Smooth muscle cell (in vitro differentiated cells): ENCODE measurements at regions not wholly inside any gene's neighbourhood (a gene's known extent, or its start where the extent isn't known, plus 50 kb on each side); places are given as distances from the start of the nearest gene placed in this dataset.

Experiments used
- DNase-seq: peaks from one replicate; lab custom pipeline; 2025; ENCODE audit not compliant: unreplicated experiment; lab: John Stamatoyannopoulos, UW
- H2AFZ ChIP-seq: fragments of 200-600 bp; sonication (generic); 2 replicates; pipeline ENCODE4 v1.6.0; 2016; ENCODE audit warnings: antibody characterized with exemption, low read depth, mild to moderate bottlenecking
- H3F3A ChIP-seq: fragments of 200-600 bp; sonication (generic); 2 replicates; pipeline ENCODE4 v1.6.0; 2017; ENCODE audit warnings: antibody characterized with exemption, low read depth
- H3K27ac ChIP-seq: fragments of 200-600 bp; sonication (generic); 2 replicates; pipeline ENCODE4 v1.5.1; 2016; ENCODE audit warnings: low read depth, mild to moderate bottlenecking
- H3K27me3 ChIP-seq: fragments of 200-600 bp; sonication (generic); 2 replicates; pipeline ENCODE4 v1.6.1; 2016; ENCODE audit warnings: low read depth, mild to moderate bottlenecking
- H3K36me3 ChIP-seq: fragments of 200-600 bp; sonication (generic); 2 replicates; pipeline ENCODE4 v1.5.1; 2016; ENCODE audit warnings: low read depth
- H3K4me1 ChIP-seq: fragments of 200-600 bp; sonication (generic); 2 replicates; pipeline ENCODE4 v1.5.1; 2016; ENCODE audit warnings: low read depth
- H3K4me2 ChIP-seq: fragments of 200-600 bp; sonication (generic); 2 replicates; pipeline ENCODE4 v1.6.0; 2016; ENCODE audit warnings: mild to moderate bottlenecking
- H3K4me3 ChIP-seq: fragments of 200-600 bp; sonication (generic); 2 replicates; pipeline ENCODE4 v1.5.1; 2016; ENCODE audit warnings: mild to moderate bottlenecking
- H3K79me2 ChIP-seq: fragments of 200-600 bp; sonication (generic); 2 replicates; pipeline ENCODE4 v1.6.0; 2016; ENCODE audit warnings: low read depth, mild to moderate bottlenecking
- H3K9ac ChIP-seq: fragments of 200-600 bp; sonication (generic); 2 replicates; pipeline ENCODE4 v1.6.0; 2016; ENCODE audit warnings: low read depth
- H3K9me3 ChIP-seq: fragments of 200-600 bp; sonication (generic); replicated peaks from 2 replicates; pipeline ENCODE4 v1.5.1; 2016; ENCODE audit warnings: low read depth
- H4K20me1 ChIP-seq: fragments of 200-600 bp; sonication (generic); 2 replicates; pipeline ENCODE4 v1.6.0; 2016; ENCODE audit warnings: low read depth
- CTCF ChIP-seq: fragments of 200-600 bp; sonication (generic); IDR thresholded peaks from 2 replicates; pipeline ENCODE4 v1.5.1; 2017; ENCODE audit warnings: borderline replicate concordance, mild to moderate bottlenecking, antibody characterized with exemption; ENCODE audit not compliant: insufficient read depth, poor library complexity, severe bottlenecking
- WGBS: methylation state at CpG from one replicate; pipeline ENCODE4 v1.1.7; 2016; ENCODE audit warnings: low lambda C conversion rate; 5-methylcytosine and 5-hydroxymethylcytosine counted together

GRCh38 chr3:74891312-74891711 lies 276.9 kb upstream of the CNTN3 start:
- Histone ChIP-seq H3F3A (no peaks in the 10 kb centered on the region), H4K20me1 (no peaks in the 10 kb centered on the region), H3K9ac (no peak overlapping the region), H3K27ac (no peak overlapping the region), H3K4me2 (no peak overlapping the region), H3K4me1 (no peaks in the 10 kb centered on the region), H3K9me3 (no peaks in the 10 kb centered on the region), H2AFZ (no peak overlapping the region), H3K79me2 (no peaks in the 10 kb centered on the region), H3K36me3 (no peaks in the 10 kb centered on the region), H3K4me3 (no peak overlapping the region), H3K27me3 (no peaks in the 10 kb centered on the region)
- WGBS = 89% methylated on average over 6 of the region's 6 CpGs
- TF ChIP-seq CTCF = no peak
- DNase-seq = no peak

GRCh38 chr3:74883690-74884089 lies 269.2 kb upstream of the CNTN3 start:
- DNase-seq = no peak
- WGBS = 69% methylated on average over 2 of the region's 2 CpGs
- peak; percentile 38 for TF ChIP-seq CTCF
- Histone ChIP-seq H3K36me3 (no peaks in the 10 kb centered on the region), H4K20me1 (no peaks in the 10 kb centered on the region), H3K27me3 (no peaks in the 10 kb centered on the region), H3K4me3 (no peak overlapping the region), H2AFZ (no peak overlapping the region), H3K9me3 (no peaks in the 10 kb centered on the region), H3K4me2 (no peak overlapping the region), H3K9ac (no peak overlapping the region), H3K27ac (no peak overlapping the region), H3K4me1 (no peaks in the 10 kb centered on the region), H3K79me2 (no peaks in the 10 kb centered on the region), H3F3A (no peaks in the 10 kb centered on the region)

- Histone ChIP-seq H3K9ac (no peak overlapping the region), H3K4me2 (no peak overlapping the region), H3K4me3 (no peak overlapping the region), H3K36me3 (no peaks in the 10 kb centered on the region), H2AFZ (no peak overlapping the region), H4K20me1 (no peaks in the 10 kb centered on the region), H3K79me2 (no peaks in the 10 kb centered on the region), H3K4me1 (no peaks in the 10 kb centered on the region), H3K27ac (no peak overlapping the region), H3K9me3 (no peaks in the 10 kb centered on the region), H3K27me3 (no peaks in the 10 kb centered on the region), H3F3A (no peaks in the 10 kb centered on the region)
- 81% methylated on average over 1 of the region's 1 CpG for WGBS
- DNase-seq = no peak
- TF ChIP-seq CTCF = no peak
These were observed 268.8 kb upstream of the CNTN3 start for GRCh38 chr3:74883222-74883621.

GRCh38 chr3:74880237-74880636 lies 265.8 kb upstream of the CNTN3 start:
- Histone ChIP-seq H3K27ac (no peak overlapping the region), H3K4me1 (no peaks in the 10 kb centered on the region), H3K9ac (no peak overlapping the region), H3K4me2 (no peak overlapping the region), H3K9me3 (no peaks in the 10 kb centered on the region), H3K36me3 (no peaks in the 10 kb centered on the region), H3F3A (no peaks in the 10 kb centered on the region), H2AFZ (no peak overlapping the region), H3K79me2 (no peaks in the 10 kb centered on the region), H4K20me1 (no peaks in the 10 kb centered on the region), H3K27me3 (no peaks in the 10 kb centered on the region), H3K4me3 (no peak overlapping the region)
- DNase-seq = no peak
- 29% methylated on average over 1 of the region's 1 CpG for WGBS
- TF ChIP-seq CTCF = no peak
